ENCODE measurements at regions not wholly inside any gene's neighbourhood (a gene's known extent, or its start where the extent isn't known, plus 50 kb on each side); places are given as distances from the start of the nearest gene placed in this dataset.
"Not testable (repeated sequence)": the region's sequence is repeated elsewhere in the genome, so short reads cannot be mapped to it uniquely, and the experiment has no call there.

GRCh38 chr15:53033709-53034108, 243.6 kb upstream of the ONECUT1 start:
- no peak for DNase-seq (ENCODE audit: low spot score)

DNA sequence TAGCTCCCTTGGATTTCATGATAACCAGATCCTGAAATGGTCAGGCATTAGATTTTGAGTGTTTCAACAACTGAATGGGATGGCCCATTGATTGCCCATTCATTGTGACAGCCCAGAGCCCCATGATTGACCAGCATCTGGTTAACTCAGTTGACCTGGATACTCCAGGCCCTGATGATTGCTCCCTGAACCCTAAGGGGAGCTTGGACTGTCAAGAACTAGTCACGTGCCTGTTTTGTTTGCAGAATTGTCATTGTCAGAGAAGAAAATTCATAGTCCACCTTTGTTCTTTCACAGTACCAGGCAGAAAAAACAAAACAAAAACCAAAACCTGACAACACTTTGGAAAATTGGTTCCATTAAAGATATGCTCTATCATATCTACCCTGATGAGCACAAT, 241.3 kb upstream of the ONECUT1 start:
- no peak for DNase-seq (ENCODE audit: low spot score)

DNA sequence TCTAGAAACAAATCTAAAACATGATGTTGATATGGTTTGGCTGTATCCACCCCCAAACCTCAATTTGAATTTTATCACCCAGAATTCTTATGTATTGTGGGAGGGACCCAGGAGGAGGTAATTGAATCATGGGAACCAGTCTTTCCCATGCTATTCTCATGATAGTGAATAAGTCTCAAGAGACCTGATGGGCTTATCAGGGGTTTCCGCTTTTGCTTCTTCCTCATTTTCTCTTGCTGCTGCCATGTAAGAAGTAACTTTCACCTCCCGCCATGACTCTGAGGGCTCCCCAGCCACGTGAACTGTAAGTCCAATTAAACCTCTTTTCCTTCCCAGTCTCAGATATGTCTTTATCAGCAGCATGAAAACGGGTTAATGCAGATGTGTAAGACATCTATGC, 232.7 kb upstream of the ONECUT1 start:
- no peak for DNase-seq (ENCODE audit: low spot score)

DNA sequence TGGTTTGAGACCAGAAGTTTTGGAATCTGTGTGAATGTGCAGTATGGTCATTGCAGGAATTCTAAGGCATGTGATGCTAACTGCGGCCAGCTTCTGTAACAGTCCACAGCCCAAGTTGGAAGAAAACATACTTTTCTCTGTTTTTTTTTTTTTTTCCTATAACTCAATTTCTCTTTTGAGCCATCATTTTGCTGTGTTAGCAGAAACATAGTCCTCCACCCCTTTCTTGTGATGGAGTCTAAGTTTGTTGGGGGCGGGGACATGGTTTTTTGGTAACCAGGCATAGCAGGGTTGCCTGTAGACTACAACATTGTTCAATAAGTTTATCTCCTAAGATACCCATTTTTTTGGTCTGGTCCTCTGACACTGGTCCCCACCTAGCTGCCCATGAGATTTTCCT, 223.2 kb upstream of the ONECUT1 start:
- DNase-seq (ENCODE audit: low spot score) = no peak

DNA sequence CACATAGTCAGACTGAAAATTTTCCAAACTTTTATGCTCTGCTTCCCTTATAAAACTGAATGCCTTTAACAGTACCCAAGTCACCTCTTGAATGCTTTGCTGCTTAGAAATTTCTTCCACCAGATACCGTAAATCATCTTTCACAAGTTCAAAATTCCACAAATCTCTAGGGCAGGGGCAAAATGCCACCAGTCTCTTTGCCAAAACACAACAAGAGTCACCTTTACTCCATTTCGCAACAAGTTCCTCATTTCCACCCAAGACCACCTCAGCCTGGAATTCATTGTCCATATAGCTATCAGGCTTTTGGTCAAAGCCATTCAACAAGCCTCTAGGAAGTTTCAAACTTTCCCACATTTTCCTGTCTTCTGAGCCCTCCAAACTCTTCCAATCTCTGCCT, 221.6 kb upstream of the ONECUT1 start:
- DNase-seq (ENCODE audit: low spot score) = not testable (repeated sequence)

DNA sequence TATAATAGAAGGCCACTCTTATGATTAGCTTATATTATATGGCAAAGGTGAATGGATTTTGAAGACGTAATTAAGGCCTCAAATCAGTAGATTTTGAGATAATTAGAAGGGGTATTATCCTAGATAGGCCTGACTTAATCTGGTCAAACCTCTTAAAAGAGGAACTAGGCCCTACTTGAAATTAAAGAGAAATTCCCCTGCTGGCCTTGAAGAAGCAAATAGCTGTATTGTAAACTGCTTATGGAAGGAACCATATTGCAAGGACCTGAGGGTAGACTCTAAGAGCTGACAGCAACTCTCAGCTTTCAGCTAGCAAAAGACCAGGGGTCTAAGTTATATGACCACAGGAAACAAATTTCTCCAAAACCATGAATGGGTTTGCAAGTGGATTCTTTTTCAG, 219.0 kb upstream of the ONECUT1 start:
- no peak for DNase-seq (ENCODE audit: low spot score)

GRCh38 chr15:53000409-53000808, 210.3 kb upstream of the ONECUT1 start:
- no peak for DNase-seq (ENCODE audit: low spot score)

- no peak for DNase-seq (ENCODE audit: low spot score)
These were observed 207.0 kb upstream of the ONECUT1 start for GRCh38 chr15:52997123-52997522.

DNA sequence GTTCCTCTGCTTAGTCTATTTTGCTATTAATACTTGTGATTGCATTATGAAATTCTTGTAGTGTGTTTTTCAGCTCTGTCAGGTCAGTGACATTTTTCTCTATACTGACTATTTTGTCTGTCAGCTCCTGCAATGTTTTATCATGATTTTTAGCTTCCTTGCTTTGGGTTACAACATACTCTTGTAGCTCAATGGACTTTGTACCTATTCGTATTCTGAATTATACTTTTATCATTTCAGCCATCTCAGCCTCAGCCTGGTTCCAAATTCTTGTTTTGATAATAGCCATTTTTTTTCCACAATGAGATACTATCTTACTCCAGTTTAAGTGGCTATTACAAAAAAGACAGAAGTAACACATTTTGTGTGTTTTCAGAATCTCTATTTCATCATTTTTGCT, 204.2 kb upstream of the ONECUT1 start:
- DNase-seq (ENCODE audit: low spot score) = no peak

GRCh38 chr15:52984507-52984906, 194.4 kb upstream of the ONECUT1 start:
- DNase-seq (ENCODE audit: low spot score) = no peak

GRCh38 chr15:52980446-52980845, 190.3 kb upstream of the ONECUT1 start:
- DNase-seq (ENCODE audit: low spot score) = no peak

DNA sequence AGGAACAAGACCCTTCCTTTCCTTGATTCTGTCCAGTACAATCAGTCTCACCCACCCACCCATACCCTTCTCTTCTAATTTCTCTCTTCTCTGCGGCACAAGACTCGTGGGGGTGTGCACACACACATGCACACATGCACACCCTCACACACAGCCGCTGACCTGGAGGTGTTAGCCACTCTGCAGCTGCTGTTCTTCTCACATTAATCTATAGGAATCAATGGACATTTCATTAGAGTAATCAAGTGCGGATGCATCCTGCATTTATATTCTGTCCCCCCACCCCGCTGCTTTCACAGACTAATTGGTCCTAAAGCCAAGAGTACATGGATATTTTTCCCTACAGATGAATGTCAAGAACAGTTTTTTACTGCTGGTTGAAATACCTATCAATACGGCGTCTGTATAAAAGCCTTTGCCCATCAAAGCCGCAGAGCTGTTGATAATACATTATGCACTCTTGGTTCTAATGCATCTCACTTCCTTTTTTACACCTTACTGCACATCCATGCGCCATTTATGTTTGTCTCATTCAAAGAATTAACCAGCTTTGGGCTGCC, 186.5 kb upstream of the ONECUT1 start:
- no peak for DNase-seq (ENCODE audit: low spot score)

DNA sequence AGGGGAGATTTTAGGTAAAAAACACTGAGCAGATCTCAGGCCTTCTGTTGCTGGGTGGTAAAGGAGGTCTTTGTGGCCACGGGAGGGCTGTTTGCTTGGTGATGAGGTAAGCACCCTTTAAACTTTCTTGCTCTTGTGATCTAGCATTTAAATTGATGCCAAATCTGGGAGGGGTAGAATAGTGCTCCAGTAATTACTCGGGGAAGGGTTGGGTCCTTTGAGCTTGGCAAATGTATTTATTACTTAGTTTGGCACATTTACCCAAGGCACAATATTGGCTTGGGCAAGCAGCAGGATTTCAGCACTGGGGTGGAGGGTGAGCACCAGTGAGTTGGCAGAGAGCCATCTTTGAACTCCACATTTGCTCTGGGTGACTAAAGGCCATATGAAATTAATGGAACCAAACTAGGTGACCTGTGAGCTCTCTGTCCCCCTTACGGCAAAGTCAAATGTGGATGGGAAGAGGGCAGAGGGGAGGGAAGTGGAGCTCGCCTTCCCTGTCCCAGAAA, 185.9 kb upstream of the ONECUT1 start:
- no peak for DNase-seq (ENCODE audit: low spot score)

GRCh38 chr15:52963865-52964264, 173.7 kb upstream of the ONECUT1 start:
- no peak for DNase-seq (ENCODE audit: low spot score)

- DNase-seq (ENCODE audit: low spot score) = no peak
These were observed 170.1 kb upstream of the ONECUT1 start for GRCh38 chr15:52960283-52960682.

DNA sequence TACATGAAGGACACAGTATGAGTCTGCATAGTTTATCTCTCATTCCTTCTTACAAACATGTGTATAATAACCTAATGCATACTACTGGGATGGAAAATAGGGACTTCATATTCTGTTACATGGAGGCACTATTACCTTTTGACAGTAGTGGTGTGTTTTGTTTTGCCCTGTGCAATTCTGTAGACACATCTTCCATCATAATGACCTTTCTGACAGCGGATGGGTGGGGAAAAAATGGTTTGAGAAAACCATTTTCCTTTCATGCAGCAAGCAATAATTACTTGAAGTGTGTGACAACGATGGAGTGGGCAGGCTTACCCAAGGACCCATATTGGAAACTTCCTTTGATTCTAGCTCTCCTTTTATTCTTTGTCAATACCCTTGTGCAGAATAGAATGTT, 153.6 kb upstream of the ONECUT1 start:
- no peak for DNase-seq (ENCODE audit: low spot score)

DNA sequence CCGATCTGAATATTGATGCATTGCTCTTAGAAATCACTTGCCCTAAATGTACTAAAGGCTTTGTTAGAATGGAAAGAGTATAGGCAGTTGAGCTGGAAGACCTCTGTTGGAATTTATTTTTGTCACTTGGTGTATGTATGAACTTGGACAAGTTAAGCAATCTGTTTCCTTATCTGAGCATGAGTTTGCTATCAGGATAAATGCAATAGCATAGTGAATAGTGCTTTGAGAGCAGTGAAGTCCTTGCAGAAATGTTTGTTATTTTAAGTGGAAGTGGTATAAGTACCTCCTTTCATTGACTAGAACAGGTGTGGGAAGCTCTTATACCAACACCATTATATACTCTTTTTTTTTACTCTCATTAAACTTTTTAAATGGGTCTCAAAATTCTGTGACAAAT, 146.4 kb upstream of the ONECUT1 start:
- DNase-seq (ENCODE audit: low spot score) = no peak

- DNase-seq (ENCODE audit: low spot score) = no peak
These were observed 135.0 kb upstream of the ONECUT1 start for GRCh38 chr15:52925130-52925529.

GRCh38 chr15:52924630-52925029, 134.5 kb upstream of the ONECUT1 start:
- no peak for DNase-seq (ENCODE audit: low spot score)

DNA sequence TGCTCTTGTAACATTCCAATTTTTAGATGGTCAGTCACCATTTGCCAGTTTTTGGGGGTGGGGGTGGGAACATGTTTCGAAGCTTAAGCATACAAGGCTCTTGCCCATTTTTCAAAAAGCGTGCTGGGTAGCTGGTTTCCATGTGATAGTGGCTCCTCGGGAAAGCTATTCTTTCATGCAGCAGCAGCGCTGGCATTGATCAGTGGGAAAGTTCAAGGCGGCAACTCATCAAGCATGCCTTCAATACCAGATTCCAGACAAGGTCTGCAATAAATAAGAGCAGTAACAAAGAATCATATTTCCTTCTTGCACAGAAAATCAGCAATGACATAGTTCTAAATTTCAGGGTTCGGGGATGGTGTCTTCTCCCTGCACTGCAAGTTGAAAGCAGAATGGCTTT, 133.5 kb upstream of the ONECUT1 start:
- no peak for DNase-seq (ENCODE audit: low spot score)

GRCh38 chr15:52922871-52923270, 132.7 kb upstream of the ONECUT1 start:
- no peak for DNase-seq (ENCODE audit: low spot score)

DNA sequence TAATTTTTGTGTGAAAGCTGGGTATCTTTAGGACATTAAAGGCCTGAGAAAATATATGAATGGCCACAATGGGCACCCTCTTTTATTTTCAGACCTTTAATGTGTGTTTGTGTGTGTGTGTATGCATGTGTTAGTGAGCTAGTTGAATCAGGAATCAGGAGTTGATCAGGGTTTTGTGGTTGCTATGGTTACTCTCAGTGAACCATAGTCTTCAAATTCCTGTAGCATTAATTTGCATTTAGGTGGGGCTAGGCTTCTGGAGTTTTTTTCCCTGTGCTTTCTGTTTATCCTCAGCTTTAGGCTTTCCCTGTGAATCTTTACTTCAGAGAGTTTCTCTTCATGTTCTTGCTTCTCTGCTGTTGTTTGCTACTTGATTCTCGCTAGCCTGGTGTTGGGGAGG, 122.0 kb upstream of the ONECUT1 start:
- DNase-seq (ENCODE audit: low spot score) = no peak

- no peak for DNase-seq (ENCODE audit: low spot score)
These were observed 103.2 kb upstream of the ONECUT1 start for GRCh38 chr15:52893338-52893737.

DNA sequence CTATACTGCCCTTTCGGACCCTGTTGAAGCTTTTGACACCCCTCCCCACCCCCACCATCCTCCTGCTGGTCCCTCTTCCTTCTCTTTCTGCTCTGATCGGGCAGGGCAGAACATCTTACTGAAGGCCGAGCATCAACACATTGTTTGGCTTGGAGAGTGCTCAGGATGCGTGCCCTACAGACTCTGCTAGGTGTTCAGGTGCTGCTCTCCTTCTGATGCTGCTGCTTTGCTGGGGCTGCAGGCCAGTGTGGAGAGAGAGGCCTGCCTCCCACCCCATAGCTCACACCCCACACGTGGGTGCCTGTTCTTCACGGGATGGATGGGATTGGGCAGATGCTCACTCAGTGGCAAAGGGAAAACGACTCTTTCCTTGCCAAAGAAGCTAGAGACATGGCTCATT, 89.8 kb upstream of the ONECUT1 start:
- no peak for DNase-seq (ENCODE audit: low spot score)
